Lung (tissue), 11 donors: ENCODE measurements at regions not wholly inside any gene's neighbourhood (a gene's known extent, or its start where the extent isn't known, plus 50 kb on each side); places are given as distances from the start of the nearest gene placed in this dataset.
A peak's percentile ranks its signal among the peaks of the same experiment; 100 is the strongest.

ENCODE experiments used
- ATAC-seq: fragments of 200-7000 bp; cut with Tn5 transposase; one replicate; pipeline ENCODE4 v1.9.1; 2020; ENCODE audit warnings: moderate number of reproducible peaks; ENCODE audit not compliant: insufficient read depth, low FRiP score
- DNase-seq, 3 donors: peaks; one replicate each; pipeline ENCODE4 v3.0.0-alpha.2; 2013 to 2017
- H3K27ac ChIP-seq, 2 donors: one replicate each; pipeline ENCODE4 v1.5.1; 2013; ENCODE audit warnings: mild to moderate bottlenecking in 2 of 2, moderate library complexity in 2 of 2, control low read depth in 1 of 2, inconsistent platforms in 1 of 2, low read depth in 1 of 2, low read length in 1 of 2
- H3K27me3 ChIP-seq, 3 donors: one replicate each; pipeline ENCODE4 v1.5.1; 2013; ENCODE audit warnings: low read length in 2 of 3; ENCODE audit not compliant: control insufficient read depth in 3 of 3, insufficient read depth in 3 of 3
- H3K36me3 ChIP-seq, 4 donors: one replicate each; pipeline ENCODE4 v1.5.1; 2013; ENCODE audit warnings: low read length in 4 of 4, mild to moderate bottlenecking in 1 of 4, moderate library complexity in 1 of 4; ENCODE audit not compliant: control insufficient read depth in 4 of 4, insufficient read depth in 4 of 4
- H3K4me1 ChIP-seq, 5 donors: one replicate each; pipeline ENCODE4 v1.5.1; 2013; ENCODE audit warnings: low read length in 5 of 5, mild to moderate bottlenecking in 2 of 5, moderate library complexity in 1 of 5; ENCODE audit not compliant: control insufficient read depth in 5 of 5, insufficient read depth in 5 of 5
- H3K4me3 ChIP-seq: one replicate; pipeline ENCODE4 v1.5.1; 2013; ENCODE audit warnings: mild to moderate bottlenecking, control low read depth, moderate library complexity
- H3K9ac ChIP-seq, 2 donors: one replicate each; pipeline ENCODE4 v1.5.1; 2013; ENCODE audit warnings: low read length in 2 of 2, control low read depth in 1 of 2; ENCODE audit not compliant: insufficient read depth in 1 of 2
- H3K9me3 ChIP-seq, 4 donors: one replicate each; pipeline ENCODE4 v1.5.1; 2013; ENCODE audit warnings: low read length in 3 of 4, mild to moderate bottlenecking in 1 of 4, moderate library complexity in 1 of 4; ENCODE audit not compliant: control insufficient read depth in 4 of 4, insufficient read depth in 3 of 4
- WGBS, 2 donors: extraction: QIAGEN DNeasy Blood & Tissue Kit; methylation state at CpG; one replicate each; pipeline ENCODE4 v1.1.7; 2013; 5-methylcytosine and 5-hydroxymethylcytosine counted together
- TF ChIP-seq, protein P1 (sequence below): IDR thresholded peaks from 2 replicates; pipeline ENCODE4 v1.5.1; 2012; ENCODE audit warnings: mild to moderate bottlenecking; ENCODE audit errors: control extremely low read depth, extremely low read depth
- donor health status: control.
- donor health status: control.
- donor health status: Bipolar disorder and iron deficiency.
- donor health status: healthy.
- donor health status: DM: yes; HTN: yes; CAD: no.

DNA sequence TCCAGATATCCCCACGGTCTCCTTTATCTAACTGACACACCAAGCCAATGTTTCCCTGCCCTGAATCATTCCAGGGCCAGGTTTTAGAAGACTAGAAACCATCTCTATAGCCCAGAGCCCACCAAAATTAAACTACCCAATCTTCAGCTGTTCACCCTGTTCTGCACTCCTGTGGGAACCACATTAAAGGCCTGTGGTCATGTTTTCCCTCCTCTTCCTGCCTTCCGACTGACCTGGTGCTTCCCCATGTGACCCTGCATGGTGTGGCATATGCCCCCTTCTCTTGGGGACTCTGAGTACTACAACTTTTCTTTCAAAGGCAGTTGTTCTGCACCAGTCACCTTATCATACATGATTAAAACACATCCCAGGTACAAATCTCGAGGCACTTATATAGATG lies 155.0 kb downstream of the TMEM200A start:
- H3K27me3 ChIP-seq, result no peaks in the 10 kb centered on the region
- no peak overlapping the region for H3K9ac ChIP-seq
- H3K36me3 ChIP-seq, result no peaks in the 10 kb centered on the region
- H3K4me3 ChIP-seq, result no peak overlapping the region
- no peak for ATAC-seq
- H3K9me3 ChIP-seq, result no peaks in the 10 kb centered on the region
- H3K27ac ChIP-seq, result no peak overlapping the region
- TF ChIP-seq, protein P1, sequence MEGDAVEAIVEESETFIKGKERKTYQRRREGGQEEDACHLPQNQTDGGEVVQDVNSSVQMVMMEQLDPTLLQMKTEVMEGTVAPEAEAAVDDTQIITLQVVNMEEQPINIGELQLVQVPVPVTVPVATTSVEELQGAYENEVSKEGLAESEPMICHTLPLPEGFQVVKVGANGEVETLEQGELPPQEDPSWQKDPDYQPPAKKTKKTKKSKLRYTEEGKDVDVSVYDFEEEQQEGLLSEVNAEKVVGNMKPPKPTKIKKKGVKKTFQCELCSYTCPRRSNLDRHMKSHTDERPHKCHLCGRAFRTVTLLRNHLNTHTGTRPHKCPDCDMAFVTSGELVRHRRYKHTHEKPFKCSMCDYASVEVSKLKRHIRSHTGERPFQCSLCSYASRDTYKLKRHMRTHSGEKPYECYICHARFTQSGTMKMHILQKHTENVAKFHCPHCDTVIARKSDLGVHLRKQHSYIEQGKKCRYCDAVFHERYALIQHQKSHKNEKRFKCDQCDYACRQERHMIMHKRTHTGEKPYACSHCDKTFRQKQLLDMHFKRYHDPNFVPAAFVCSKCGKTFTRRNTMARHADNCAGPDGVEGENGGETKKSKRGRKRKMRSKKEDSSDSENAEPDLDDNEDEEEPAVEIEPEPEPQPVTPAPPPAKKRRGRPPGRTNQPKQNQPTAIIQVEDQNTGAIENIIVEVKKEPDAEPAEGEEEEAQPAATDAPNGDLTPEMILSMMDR, result no peak
- H3K4me1 ChIP-seq, result peaks cover 0 to 2% (median 0%) of the 10 kb centered on the region in 5 donors
- 75 to 77% methylated on average over 3 of the region's 3 CpGs for WGBS, 2 donors
- no peak for DNase-seq

- Histone ChIP-seq H3K9ac (no peak overlapping the region), H3K9me3 (peaks cover 0 to 2% (median 0%) of the 10 kb centered on the region in 4 donors), H3K4me1 (peaks cover 0 to 2% (median 0%) of the 10 kb centered on the region in 5 donors), H3K36me3 (no peaks in the 10 kb centered on the region), H3K27me3 (no peaks in the 10 kb centered on the region), H3K27ac (no peak overlapping the region), H3K4me3 (no peak overlapping the region)
- TF ChIP-seq, protein P1, result no peak
- 90 to 95% methylated on average over 5 of the region's 5 CpGs for WGBS, 2 donors
- DNase-seq (no peak), ATAC-seq (no peak)
These were observed 158.7 kb downstream of the TMEM200A start for GRCh38 chr6:130524552-130524951.

DNA sequence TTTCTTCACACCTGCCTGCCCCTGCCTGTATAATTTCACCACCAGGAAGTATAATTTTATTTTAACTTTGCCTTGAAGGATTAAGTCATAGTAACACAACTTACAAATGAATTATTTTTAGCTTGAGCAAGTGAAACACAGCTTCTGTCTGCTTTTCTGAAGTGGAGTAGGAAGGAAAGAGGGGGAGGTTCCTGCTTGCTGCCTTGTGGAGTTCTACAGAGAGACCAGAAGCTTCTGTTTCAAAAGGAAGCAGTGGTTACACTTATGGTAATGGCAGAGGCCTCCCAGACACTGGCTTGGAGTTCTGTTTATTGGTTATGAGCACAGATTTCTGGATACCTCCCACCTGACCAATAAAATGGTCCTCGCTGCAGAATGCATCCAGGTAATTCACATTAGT lies 159.6 kb downstream of the TMEM200A start:
- ATAC-seq, result no peak
- WGBS, 2 donors, result 41 to 63% methylated on average over 1 of the region's 1 CpG

More for the DNA sequence above, 159.6 kb downstream of the TMEM200A start:
- no peak overlapping the region for H3K9ac ChIP-seq
- TF ChIP-seq, protein P1, result no peak
- no peak overlapping the region for H3K4me3 ChIP-seq
- H3K27me3 ChIP-seq, result no peaks in the 10 kb centered on the region
- no peaks in the 10 kb centered on the region for H3K36me3 ChIP-seq
- DNase-seq, result peak in 1 of 3 donors; percentile 6
- H3K4me1 ChIP-seq, result peaks cover 0 to 2% (median 0%) of the 10 kb centered on the region in 5 donors
- H3K27ac ChIP-seq, result no peak overlapping the region
- peaks cover 0 to 2% (median 0%) of the 10 kb centered on the region in 4 donors for H3K9me3 ChIP-seq
